CD14-positive monocyte (primary cell): ENCODE measurements at regions not wholly inside any gene's neighbourhood (a gene's known extent, or its start where the extent isn't known, plus 50 kb on each side); places are given as distances from the start of the nearest gene placed in this dataset.

Experiments used
- DNase-seq, 3 donors: peaks; one replicate each; pipeline ENCODE4 v3.0.0-alpha.2; 2011 to 2022
- H2AFZ ChIP-seq: 2 replicates; pipeline ENCODE4 v1.6.0; 2012; ENCODE audit warnings: mild to moderate bottlenecking, low read depth, low read length, inconsistent platforms; ENCODE audit not compliant: insufficient read depth, poor library complexity, severe bottlenecking
- H3K27ac ChIP-seq, 2 donors: 1 replicate in 1 of 2; 2 replicates in 1 of 2; pipeline ENCODE4 v1.5.1; 2012 to 2013; ENCODE audit warnings: low read length in 2 of 2, control low read depth in 1 of 2, inconsistent platforms in 1 of 2, low read depth in 1 of 2, mild to moderate bottlenecking in 1 of 2
- H3K27me3 ChIP-seq, 2 donors: one replicate each; pipeline versions ENCODE4 v1.6.0 to v1.6.1; 2011 to 2013; ENCODE audit warnings: low read length in 2 of 2; ENCODE audit not compliant: control insufficient read depth in 2 of 2, insufficient read depth in 2 of 2
- H3K36me3 ChIP-seq, 2 donors: replicated peaks in 1 of 2; 1 replicate in 1 of 2; 2 replicates in 1 of 2; pipeline versions ENCODE4 v1.5.1 to v1.6.1; 2012 to 2013; ENCODE audit warnings: low read length in 2 of 2, control low read depth in 1 of 2, inconsistent platforms in 1 of 2, mild to moderate bottlenecking in 1 of 2; ENCODE audit not compliant: insufficient read depth in 2 of 2, control insufficient read depth in 1 of 2
- H3K4me1 ChIP-seq, 2 donors: 1 replicate in 1 of 2; 2 replicates in 1 of 2; pipeline versions ENCODE4 v1.5.1 to v1.6.1; 2012 to 2013; ENCODE audit warnings: low read length in 2 of 2, control low read depth in 1 of 2, inconsistent platforms in 1 of 2, mild to moderate bottlenecking in 1 of 2, moderate library complexity in 1 of 2; ENCODE audit not compliant: insufficient read depth in 2 of 2, control insufficient read depth in 1 of 2
- H3K4me2 ChIP-seq: replicated peaks from 2 replicates; pipeline ENCODE3; 2012; ENCODE audit warnings: low read length, moderate library complexity, mild to moderate bottlenecking; ENCODE audit not compliant: poor library complexity, severe bottlenecking; ENCODE audit errors: extremely low read depth
- H3K4me3 ChIP-seq, 3 experiments: fragments of 200-600 bp in 1 of 3; sonication (generic) in 1 of 3; replicated peaks in 1 of 3; 1 replicate in 2 of 3; 2 replicates in 1 of 3; pipeline ENCODE4 v1.5.1; 2011 to 2013; ENCODE audit warnings: low read length in 3 of 3, mild to moderate bottlenecking in 3 of 3, control low read depth in 2 of 3, low read depth in 2 of 3, inconsistent platforms in 1 of 3, moderate library complexity in 1 of 3
- H3K79me2 ChIP-seq: 2 replicates; pipeline ENCODE4 v1.6.0; 2012; ENCODE audit warnings: mild to moderate bottlenecking, control low read depth, inconsistent platforms, low read length, moderate library complexity; ENCODE audit not compliant: insufficient read depth
- H3K9ac ChIP-seq: 2 replicates; pipeline ENCODE4 v1.6.0; 2017; ENCODE audit warnings: low read length, mild to moderate bottlenecking; ENCODE audit not compliant: insufficient read depth, poor library complexity, severe bottlenecking
- H3K9me3 ChIP-seq, 2 donors: replicated peaks in 1 of 2; 1 replicate in 1 of 2; 2 replicates in 1 of 2; pipeline versions ENCODE4 v1.5.1 to v1.6.1; 2012 to 2013; ENCODE audit warnings: low read length in 2 of 2, control low read depth in 1 of 2; ENCODE audit not compliant: control insufficient read depth in 1 of 2, insufficient read depth in 1 of 2
- H4K20me1 ChIP-seq: 2 replicates; pipeline ENCODE4 v1.6.0; 2012; ENCODE audit warnings: mild to moderate bottlenecking, low read length, control low read depth, moderate library complexity; ENCODE audit not compliant: insufficient read depth
- H3K27ac Mint-ChIP-seq, 7 donors: one replicate each; pipeline ENCODE4 v1.8.0; 2020; ENCODE audit warnings: mild to moderate bottlenecking in 7 of 7, mixed read lengths in 7 of 7, moderate library complexity in 6 of 7, inconsistent platforms in 2 of 7
- H3K27me3 Mint-ChIP-seq, 3 donors: one replicate each; pipeline ENCODE4 v1.8.0; 2021 to 2022; ENCODE audit warnings: low read depth in 3 of 3, mild to moderate bottlenecking in 3 of 3, mixed read lengths in 3 of 3, moderate library complexity in 3 of 3, inconsistent platforms in 1 of 3
- H3K36me3 Mint-ChIP-seq, 2 donors: one replicate each; pipeline ENCODE4 v1.8.0; 2020; ENCODE audit warnings: mixed read lengths in 2 of 2, inconsistent platforms in 1 of 2, mild to moderate bottlenecking in 1 of 2
- H3K4me1 Mint-ChIP-seq: one replicate; pipeline ENCODE4 v1.8.0; 2020; ENCODE audit warnings: mild to moderate bottlenecking, mixed read lengths
- H3K4me3 Mint-ChIP-seq, 2 donors: one replicate each; pipeline ENCODE4 v1.8.0; 2020; ENCODE audit warnings: mild to moderate bottlenecking in 2 of 2, mixed read lengths in 2 of 2, moderate library complexity in 1 of 2
- H3K9me3 Mint-ChIP-seq, 7 donors: one replicate each; pipeline ENCODE4 v1.8.0; 2020 to 2022; ENCODE audit warnings: mixed read lengths in 7 of 7, mild to moderate bottlenecking in 6 of 7, moderate library complexity in 6 of 7, inconsistent platforms in 2 of 7
- CTCF ChIP-seq: fragments of 200-600 bp; IDR thresholded peaks from one replicate; pipeline ENCODE4 v1.8.0; 2022; ENCODE audit warnings: antibody characterized with exemption, mild to moderate bottlenecking
- WGBS: methylation state at CpG from one replicate; pipeline ENCODE4 v1.1.5; 2013; ENCODE audit warnings: missing lambda C conversion rate; ENCODE audit not compliant: insufficient coverage; 5-methylcytosine and 5-hydroxymethylcytosine counted together
- intact Hi-C, 2 donors: fragments of 100-400 bp; cut with micrococcal nuclease; formaldehyde crosslinking; loops; one replicate each; pipeline versions ENCODE4 v1.15.0 to v1.15.1; 2023

DNA sequence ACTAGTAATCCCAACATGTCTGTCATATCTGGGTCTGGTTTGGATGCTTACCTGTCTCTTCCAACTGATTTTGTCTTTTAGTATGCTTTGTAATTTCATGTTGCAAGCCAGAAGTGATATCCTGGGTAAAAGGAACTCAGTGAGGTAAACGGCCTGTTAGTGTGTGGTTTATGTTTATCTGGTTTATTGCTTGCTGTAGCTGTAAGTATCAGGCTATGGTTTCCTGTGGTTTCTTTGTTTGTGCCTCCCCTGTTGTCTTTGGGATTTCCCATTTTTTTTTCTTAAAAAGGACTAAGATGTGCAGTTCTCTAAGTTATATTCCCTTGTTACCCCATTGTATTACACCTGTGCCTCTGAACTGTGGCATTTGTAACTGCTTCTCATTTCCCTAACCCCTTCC lies 323.5 kb upstream of the POM121L12 start:
- H3K36me3 ChIP-seq, result no peaks in the 10 kb centered on the region
- no peaks in the 10 kb centered on the region for H3K27me3 ChIP-seq
- no peak overlapping the region for H2AFZ ChIP-seq
- no peak for TF ChIP-seq CTCF
- no peaks in the 10 kb centered on the region for H3K4me1 Mint-ChIP-seq
- no peaks in the 10 kb centered on the region for H3K4me1 ChIP-seq
- WGBS, result 0% methylated on average over 1 of the region's 1 CpG
- no peaks in the 10 kb centered on the region for H3K79me2 ChIP-seq
- no peak overlapping the region for H3K4me3 Mint-ChIP-seq
- no peak overlapping the region for H3K4me3 ChIP-seq
- no peak overlapping the region for H3K9ac ChIP-seq
- H3K27ac ChIP-seq, result no peak overlapping the region
- DNase-seq, result no peak
- H3K9me3 Mint-ChIP-seq, result peaks cover 0 to 16% (median 6%) of the 10 kb centered on the region in 7 donors
- intact Hi-C loops, result no loop called here
- no peaks in the 10 kb centered on the region for H3K36me3 Mint-ChIP-seq
- H3K27ac Mint-ChIP-seq, result no peak overlapping the region
- peaks cover 15 to 17% of the 10 kb centered on the region in 2 donors for H3K9me3 ChIP-seq
- H4K20me1 ChIP-seq, result no peaks in the 10 kb centered on the region
- H3K4me2 ChIP-seq, result no peak overlapping the region
- H3K27me3 Mint-ChIP-seq, result no peaks in the 10 kb centered on the region

- H3K79me2 ChIP-seq, result no peaks in the 10 kb centered on the region
- no peaks in the 10 kb centered on the region for H3K36me3 ChIP-seq
- WGBS, result no CpG with 5 or more reads among the region's 3 CpGs
- TF ChIP-seq CTCF, result no peak
- no peaks in the 10 kb centered on the region for H3K4me1 Mint-ChIP-seq
- no peak overlapping the region for H2AFZ ChIP-seq
- H3K27me3 ChIP-seq, result no peaks in the 10 kb centered on the region
- H3K36me3 Mint-ChIP-seq, result no peaks in the 10 kb centered on the region
- no peak overlapping the region for H3K27ac ChIP-seq
- no peak overlapping the region for H3K4me3 Mint-ChIP-seq
- no peaks in the 10 kb centered on the region for H4K20me1 ChIP-seq
- H3K9me3 Mint-ChIP-seq, result peaks cover 0 to 9% (median 4%) of the 10 kb centered on the region in 7 donors
- H3K9me3 ChIP-seq, result peaks cover 5 to 19% of the 10 kb centered on the region in 2 donors
- intact Hi-C loops, result no loop called here
- no peak overlapping the region for H3K27ac Mint-ChIP-seq
- no peak overlapping the region for H3K4me2 ChIP-seq
- H3K4me1 ChIP-seq, result no peaks in the 10 kb centered on the region
- H3K4me3 ChIP-seq, result no peak overlapping the region
- no peak for DNase-seq
- H3K9ac ChIP-seq, result no peak overlapping the region
- H3K27me3 Mint-ChIP-seq, result no peaks in the 10 kb centered on the region
Observed at GRCh38 chr7:52708846-52709245, 326.6 kb upstream of the POM121L12 start.
